DMS153 (cell line): ENCODE measurements at regions not wholly inside any gene's neighbourhood (a gene's known extent, or its start where the extent isn't known, plus 50 kb on each side); places are given as distances from the start of the nearest gene placed in this dataset.
"Not testable (repeated sequence)": the region's sequence is repeated elsewhere in the genome, so short reads cannot be mapped to it uniquely, and the experiment has no call there.

Experiments
- DNase-seq: peaks from one replicate; lab custom pipeline; 2025; lab: John Stamatoyannopoulos, UW

DNA sequence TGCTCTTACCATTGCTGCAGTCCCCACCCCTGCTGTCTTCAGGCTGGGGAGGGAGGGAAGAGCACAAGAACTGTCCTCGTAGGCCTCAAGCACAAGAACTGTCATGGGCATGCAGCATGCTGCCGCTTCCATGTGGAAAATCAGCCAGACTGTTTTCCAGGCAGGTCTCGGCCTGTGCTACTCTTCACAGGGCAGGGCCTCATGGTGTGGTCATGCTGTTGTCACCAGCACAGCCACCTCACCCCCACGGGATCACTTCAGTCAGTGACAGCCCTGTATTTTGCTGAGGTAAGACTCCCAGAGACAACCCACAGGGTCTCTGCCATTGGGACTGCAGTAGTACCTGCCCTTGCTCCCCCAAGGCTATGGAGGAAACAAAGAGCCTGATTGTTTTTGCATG, 205.3 kb downstream of the NAP1L3 start:
- DNase-seq: no peak

DNA sequence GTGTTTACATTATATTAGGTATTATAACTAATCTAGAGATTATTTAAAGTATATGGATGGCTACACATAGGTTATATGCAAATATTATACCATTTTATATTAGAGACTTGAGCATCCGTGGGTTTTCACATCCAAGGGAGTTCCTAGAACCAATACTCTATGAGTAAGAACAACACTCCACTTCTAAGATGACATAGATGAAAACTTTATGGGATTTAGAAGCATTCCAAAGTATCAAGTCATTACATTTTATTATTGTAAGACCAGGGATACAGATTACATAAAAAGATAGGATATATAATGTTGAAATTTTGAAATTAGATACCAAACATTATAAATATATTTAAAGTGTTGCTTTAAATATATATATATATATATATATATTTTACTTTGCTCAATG, 207.0 kb downstream of the NAP1L3 start:
- DNase-seq: no peak

DNA sequence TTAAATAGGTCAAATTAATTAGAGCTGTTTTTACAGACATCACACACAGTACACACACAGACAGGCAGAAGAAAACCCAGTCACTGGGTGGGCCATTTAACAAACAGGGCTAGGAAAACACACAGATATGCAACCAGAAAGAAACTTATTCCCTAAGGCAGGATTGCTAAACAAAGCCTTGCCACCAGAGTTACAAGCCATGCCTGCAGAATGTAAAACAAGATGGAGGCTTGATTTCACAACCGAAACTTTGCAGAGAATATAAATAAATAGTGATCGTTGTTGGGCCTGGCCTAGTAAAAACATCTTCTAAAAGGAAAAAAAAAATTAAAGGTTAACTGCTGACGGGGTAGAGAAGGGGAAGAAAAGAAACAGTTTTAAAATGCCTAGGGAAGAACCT, 212.3 kb downstream of the NAP1L3 start:
- no peak for DNase-seq

DNA sequence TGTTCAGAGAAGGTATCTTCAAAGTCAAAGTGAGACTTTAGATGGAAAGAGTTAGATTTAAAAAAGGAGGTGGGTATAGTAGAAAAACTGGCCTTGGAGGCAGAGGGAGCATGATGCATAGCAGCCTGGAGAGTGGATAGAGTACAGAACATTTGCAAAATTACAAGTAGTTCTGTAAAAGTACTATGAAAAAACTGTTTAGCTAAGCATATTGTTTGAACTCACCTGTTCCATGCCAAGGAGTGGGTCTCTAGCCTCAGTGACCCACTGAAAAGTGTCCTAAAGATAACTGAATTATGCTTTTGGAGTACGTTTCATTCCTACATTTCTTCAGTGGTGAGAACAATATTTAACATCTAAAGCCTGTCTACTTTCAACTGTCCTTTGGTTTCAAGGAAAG, 218.9 kb downstream of the NAP1L3 start:
- no peak for DNase-seq

GRCh38 chrX:93434721-93435120, 238.7 kb downstream of the NAP1L3 start:
- not testable (repeated sequence) for DNase-seq

DNA sequence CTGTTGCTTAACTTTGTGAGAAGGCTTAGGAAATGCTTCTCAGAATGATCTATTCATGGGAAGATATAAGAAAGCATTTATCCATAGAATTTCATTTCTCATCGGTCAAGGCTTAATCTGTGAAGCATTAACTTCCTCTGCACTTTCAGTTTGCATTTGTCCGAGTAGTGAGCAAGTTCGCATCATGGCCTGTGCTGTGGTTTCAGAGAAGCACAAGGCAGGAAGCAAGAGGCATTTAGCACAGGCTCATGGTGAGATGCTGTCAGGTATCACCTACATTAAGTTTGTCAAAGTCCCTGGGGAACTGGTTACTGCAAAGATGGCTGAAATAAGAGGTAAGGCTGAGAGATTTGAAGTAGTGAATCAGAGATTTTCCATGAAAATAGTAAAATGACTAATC, 244.9 kb downstream of the NAP1L3 start:
- no peak for DNase-seq

- DNase-seq: peak; percentile 0
Observed at GRCh38 chrX:93422693-93423092, 250.7 kb downstream of the NAP1L3 start.

DNA sequence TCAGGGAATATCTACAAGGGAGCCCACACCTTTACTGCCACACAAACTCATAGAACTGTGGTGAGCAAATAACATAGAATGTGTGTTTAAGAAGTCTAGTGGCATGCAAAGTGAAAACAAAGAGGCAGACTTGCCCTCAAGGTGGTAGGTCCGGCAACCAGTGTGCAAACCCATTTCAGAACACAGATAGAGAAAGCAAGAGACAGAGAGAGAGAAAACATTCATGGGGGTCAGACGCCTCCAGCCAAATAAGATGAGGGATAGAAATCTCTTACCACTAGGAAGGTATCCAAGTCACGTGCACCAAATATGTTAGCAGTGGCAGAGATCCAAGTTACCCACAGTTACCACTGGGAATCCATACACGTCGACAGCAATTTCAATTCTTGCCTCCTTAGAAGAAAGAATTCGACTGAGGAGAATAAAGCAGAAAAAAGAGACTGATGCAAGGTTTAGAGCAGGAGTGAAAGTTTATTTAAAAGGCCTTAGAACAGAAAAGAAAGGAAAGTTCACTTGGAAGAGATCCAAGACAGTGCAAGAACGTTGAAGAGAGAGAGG, 252.8 kb downstream of the NAP1L3 start:
- no peak for DNase-seq

DNA sequence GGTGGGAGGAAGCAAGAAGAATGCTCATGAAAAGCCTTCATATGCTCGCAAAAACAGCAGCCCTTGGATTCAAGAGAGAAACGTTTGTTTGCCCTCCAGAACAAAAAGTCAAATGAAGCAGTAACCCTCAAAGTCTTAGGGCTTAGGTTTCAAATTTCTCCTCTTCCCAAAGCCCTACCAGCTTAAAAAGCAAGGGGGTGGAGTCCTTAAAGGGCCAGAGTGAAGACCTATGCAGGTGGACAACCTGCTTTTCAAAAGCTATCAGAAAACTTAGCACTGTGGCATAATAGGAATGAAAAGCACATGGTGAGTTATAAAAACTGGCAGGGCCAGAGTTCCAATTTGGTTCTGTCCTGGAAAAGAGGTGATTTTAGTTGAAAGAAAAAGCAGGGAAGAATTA, 253.3 kb downstream of the NAP1L3 start:
- no peak for DNase-seq

DNA sequence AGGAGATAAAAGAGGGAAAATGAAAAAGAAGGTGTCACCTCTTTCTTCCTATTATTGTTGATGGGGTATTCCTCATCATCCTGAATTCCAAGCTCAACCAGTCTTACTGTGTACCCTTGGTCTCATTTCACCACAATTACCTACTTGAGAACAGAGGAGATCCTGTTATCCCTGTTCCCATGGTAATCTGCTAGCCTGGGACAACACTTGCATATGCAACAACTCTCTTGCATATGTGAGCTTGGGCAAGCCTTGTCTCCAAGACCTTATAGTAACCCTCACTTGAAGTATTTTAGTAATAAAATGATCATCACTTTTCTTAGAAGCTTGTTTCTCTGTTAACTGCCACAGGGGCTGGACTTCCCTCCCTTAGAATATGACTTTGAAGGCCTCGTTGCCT, 253.7 kb downstream of the NAP1L3 start:
- no peak for DNase-seq

DNA sequence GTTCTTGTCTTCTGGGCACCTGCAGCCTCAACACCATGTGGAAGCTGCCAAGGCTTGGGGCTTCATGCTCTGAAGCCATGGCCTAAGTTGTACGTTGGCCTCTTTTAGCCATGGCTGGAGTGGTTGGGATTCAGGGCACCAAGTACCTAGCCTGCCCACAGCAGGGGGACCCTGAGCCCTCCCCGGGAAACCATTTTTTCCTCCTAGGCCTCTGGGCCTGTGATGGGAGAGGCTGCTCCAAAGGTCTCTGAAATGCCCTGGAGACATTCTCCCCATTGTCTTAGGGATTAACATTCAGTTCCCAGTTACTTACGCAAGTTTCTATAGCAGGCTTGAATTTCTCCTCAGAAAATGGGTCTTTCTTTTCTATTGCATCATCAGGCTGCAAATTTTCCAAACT, 269.3 kb downstream of the NAP1L3 start:
- no peak for DNase-seq

DNA sequence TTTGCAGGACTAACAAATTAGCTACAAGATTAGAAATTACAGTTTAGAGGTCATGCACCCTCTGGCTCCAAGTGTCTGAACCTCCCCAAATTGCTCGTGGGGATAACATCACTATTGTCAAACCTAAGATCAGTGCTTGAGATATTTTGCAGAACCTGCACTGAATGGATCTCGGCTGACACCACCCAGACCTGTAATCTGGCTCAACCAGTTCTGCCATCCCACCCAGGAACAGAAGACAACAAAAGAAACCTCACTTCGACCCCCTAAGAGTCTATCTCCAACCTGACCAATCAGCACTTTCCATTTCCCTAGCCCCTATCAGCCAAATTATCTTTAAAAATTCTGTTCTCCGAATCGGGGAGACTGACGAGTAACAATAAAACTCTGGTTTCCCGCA, 318.7 kb downstream of the NAP1L3 start:
- DNase-seq: no peak

DNA sequence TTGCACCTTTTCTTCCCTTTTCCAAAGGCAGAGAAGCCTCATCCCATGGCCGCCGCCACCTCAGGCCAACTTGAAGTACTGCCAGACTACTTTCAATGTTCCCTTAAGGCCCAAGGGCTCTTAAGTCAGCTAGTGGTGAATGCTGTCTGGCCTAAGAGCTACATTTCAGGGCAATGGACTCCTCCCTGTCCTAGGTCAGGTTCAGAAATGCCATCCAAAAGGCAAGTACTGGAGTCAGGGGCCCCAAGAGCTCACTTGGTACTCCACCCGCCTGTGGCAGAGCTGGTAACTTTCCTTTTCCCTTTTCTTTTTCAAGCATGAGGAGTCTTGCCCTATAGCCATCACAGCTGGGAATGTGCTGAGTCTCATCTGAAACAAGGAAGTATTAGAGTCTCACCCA, 327.1 kb downstream of the NAP1L3 start:
- DNase-seq: no peak

DNA sequence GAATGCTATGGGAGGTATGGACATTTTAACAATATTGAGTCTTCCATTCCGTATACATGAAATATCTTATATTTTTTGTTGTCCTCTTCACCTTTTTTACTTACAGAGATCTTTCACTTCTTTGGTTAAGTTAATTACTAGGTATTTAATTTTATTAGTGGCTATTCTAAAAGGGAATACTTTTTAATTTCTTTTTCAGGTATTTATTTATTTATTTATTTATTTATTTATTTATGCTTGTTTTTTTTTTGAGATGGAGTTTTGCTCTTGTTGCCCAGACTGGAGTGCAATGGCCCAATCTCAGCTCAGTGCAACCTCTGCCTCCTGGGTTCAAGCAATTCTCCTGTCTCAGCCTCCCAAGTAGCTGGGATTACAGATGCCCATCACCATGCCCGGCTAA, 329.1 kb downstream of the NAP1L3 start:
- not testable (repeated sequence) for DNase-seq

- DNase-seq: no peak
Observed at GRCh38 chrX:93332329-93332728, 341.0 kb downstream of the NAP1L3 start.

- no peak for DNase-seq
Observed at GRCh38 chrX:93322110-93322509, 351.3 kb downstream of the NAP1L3 start.

DNA sequence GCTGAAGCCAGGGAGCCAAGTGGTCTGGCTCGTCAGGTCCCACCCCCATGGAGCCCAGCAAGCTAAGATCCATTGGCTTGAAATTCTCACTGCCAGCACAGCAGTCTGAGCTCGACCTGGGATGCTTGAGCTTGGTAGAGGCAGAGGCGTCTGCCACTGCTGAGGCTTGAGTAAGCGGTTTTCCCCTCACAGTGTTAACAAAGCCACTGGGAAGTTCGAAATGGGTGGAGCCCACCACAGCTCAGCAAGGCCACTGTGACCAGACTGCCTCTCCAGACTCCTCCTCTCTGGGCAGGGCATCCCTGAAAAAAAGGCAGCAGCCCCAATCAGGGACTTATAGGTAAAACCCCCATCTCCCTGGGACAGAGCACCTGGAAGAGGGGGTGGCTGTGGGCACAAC, 353.8 kb downstream of the NAP1L3 start:
- DNase-seq: no peak
